ENCODE measurements at regions not wholly inside any gene's neighbourhood (a gene's known extent, or its start where the extent isn't known, plus 50 kb on each side); places are given as distances from the start of the nearest gene placed in this dataset.

- ATAC-seq (no peak), DNase-seq (ENCODE audit: low read depth, low spot score) (no peak)
- Histone ChIP-seq H3K27ac (ENCODE audit: low read length) (no peak overlapping the region), H3K4me1 (ENCODE audit: control insufficient read depth, insufficient read depth, low read length) (no peaks in the 10 kb centered on the region), H3K27me3 (ENCODE audit: control insufficient read depth, insufficient read depth, low read length) (no peaks in the 10 kb centered on the region), H3K36me3 (ENCODE audit: control insufficient read depth, insufficient read depth, low read length) (no peaks in the 10 kb centered on the region), H3K9me3 (ENCODE audit: control insufficient read depth, insufficient read depth, low read depth, low read length) (no peaks in the 10 kb centered on the region), H3K4me3 (ENCODE audit: low read depth in 2 of 2, low read length in 2 of 2) (no peak overlapping the region)
- intact Hi-C loops (cut with micrococcal nuclease; ENCODE audit: unreplicated experiment) (no loop called here), in situ Hi-C loops (cut with HindIII; ENCODE audit: low pct_unique_long_range_greater_than_20kb, low sequenced_read_pairs) (no loop called here)
- no TSS peak for BruUV-seq (replicated peaks)
- ChIA-PET POLR2A (interaction anchor here (0.8 kb wide), 1 partner anchor 20 kb away, joined by 3 read pairs; no protein-coding TSS in a partner anchor), CTCF (interaction anchor here (0.6 kb wide), 1 partner anchor 39 kb away, joined by 3 read pairs; no protein-coding TSS in a partner anchor)
- TF ChIP-seq POLR2AphosphoS5 (IDR thresholded peaks at IDR 0.05; ENCODE audit: low read depth, low read length) (no peak), TCF7L2 (IDR thresholded peaks at IDR 0.05; ENCODE audit: low read depth, low read length) (no peak), SIN3A (IDR thresholded peaks at IDR 0.05; ENCODE audit: borderline replicate concordance, insufficient read depth, low read depth, low read length) (no peak)
- TF ChIP-seq, protein P1, sequence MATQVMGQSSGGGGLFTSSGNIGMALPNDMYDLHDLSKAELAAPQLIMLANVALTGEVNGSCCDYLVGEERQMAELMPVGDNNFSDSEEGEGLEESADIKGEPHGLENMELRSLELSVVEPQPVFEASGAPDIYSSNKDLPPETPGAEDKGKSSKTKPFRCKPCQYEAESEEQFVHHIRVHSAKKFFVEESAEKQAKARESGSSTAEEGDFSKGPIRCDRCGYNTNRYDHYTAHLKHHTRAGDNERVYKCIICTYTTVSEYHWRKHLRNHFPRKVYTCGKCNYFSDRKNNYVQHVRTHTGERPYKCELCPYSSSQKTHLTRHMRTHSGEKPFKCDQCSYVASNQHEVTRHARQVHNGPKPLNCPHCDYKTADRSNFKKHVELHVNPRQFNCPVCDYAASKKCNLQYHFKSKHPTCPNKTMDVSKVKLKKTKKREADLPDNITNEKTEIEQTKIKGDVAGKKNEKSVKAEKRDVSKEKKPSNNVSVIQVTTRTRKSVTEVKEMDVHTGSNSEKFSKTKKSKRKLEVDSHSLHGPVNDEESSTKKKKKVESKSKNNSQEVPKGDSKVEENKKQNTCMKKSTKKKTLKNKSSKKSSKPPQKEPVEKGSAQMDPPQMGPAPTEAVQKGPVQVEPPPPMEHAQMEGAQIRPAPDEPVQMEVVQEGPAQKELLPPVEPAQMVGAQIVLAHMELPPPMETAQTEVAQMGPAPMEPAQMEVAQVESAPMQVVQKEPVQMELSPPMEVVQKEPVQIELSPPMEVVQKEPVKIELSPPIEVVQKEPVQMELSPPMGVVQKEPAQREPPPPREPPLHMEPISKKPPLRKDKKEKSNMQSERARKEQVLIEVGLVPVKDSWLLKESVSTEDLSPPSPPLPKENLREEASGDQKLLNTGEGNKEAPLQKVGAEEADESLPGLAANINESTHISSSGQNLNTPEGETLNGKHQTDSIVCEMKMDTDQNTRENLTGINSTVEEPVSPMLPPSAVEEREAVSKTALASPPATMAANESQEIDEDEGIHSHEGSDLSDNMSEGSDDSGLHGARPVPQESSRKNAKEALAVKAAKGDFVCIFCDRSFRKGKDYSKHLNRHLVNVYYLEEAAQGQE (IDR thresholded peaks at IDR 0.05; ENCODE audit: insufficient read depth in 1 of 2, low read depth in 2 of 2, low read length in 1 of 2): no peak
- TF ChIP-seq, protein P2, sequence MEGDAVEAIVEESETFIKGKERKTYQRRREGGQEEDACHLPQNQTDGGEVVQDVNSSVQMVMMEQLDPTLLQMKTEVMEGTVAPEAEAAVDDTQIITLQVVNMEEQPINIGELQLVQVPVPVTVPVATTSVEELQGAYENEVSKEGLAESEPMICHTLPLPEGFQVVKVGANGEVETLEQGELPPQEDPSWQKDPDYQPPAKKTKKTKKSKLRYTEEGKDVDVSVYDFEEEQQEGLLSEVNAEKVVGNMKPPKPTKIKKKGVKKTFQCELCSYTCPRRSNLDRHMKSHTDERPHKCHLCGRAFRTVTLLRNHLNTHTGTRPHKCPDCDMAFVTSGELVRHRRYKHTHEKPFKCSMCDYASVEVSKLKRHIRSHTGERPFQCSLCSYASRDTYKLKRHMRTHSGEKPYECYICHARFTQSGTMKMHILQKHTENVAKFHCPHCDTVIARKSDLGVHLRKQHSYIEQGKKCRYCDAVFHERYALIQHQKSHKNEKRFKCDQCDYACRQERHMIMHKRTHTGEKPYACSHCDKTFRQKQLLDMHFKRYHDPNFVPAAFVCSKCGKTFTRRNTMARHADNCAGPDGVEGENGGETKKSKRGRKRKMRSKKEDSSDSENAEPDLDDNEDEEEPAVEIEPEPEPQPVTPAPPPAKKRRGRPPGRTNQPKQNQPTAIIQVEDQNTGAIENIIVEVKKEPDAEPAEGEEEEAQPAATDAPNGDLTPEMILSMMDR (IDR thresholded peaks at IDR 0.05): no peak
Measured at GRCh38 chrX:46367491-46367890, 177.7 kb downstream of the ZNF674 start.

GRCh38 chrX:46366381-46367207 is 178.6 kb downstream of the ZNF674 start:
- no peaks in the 10 kb centered on the region for H3K27me3 ChIP-seq (ENCODE audit: control insufficient read depth, insufficient read depth, low read length)
- no peak for ATAC-seq
- DNase-seq (ENCODE audit: low read depth, low spot score): no peak
- intact Hi-C loops (cut with micrococcal nuclease; ENCODE audit: unreplicated experiment): no loop called here
- H3K4me3 ChIP-seq (ENCODE audit: low read depth in 2 of 2, low read length in 2 of 2): no peak overlapping the region
- BruUV-seq (replicated peaks): no TSS peak
- peak overlapping the region; percentile 25; the same call in 1 of the 2 replicates for H3K27ac ChIP-seq (ENCODE audit: low read length)
- H3K36me3 ChIP-seq (ENCODE audit: control insufficient read depth, insufficient read depth, low read length): no peaks in the 10 kb centered on the region
- no peaks in the 10 kb centered on the region for H3K4me1 ChIP-seq (ENCODE audit: control insufficient read depth, insufficient read depth, low read length)
- TF ChIP-seq TCF7L2 (IDR thresholded peaks at IDR 0.05; ENCODE audit: low read depth, low read length) (no peak), SIN3A (IDR thresholded peaks at IDR 0.05; ENCODE audit: borderline replicate concordance, insufficient read depth, low read depth, low read length) (no peak), POLR2AphosphoS5 (IDR thresholded peaks at IDR 0.05; ENCODE audit: low read depth, low read length) (no peak)
- TF ChIP-seq, protein P2 (IDR thresholded peaks at IDR 0.05): no peak
- TF ChIP-seq, protein P1 (IDR thresholded peaks at IDR 0.05; ENCODE audit: insufficient read depth in 1 of 2, low read depth in 2 of 2, low read length in 1 of 2): no peak
- ChIA-PET POLR2A (no interaction called here), CTCF (interaction anchor here (0.6 kb wide), 1 partner anchor 38 kb away, joined by 3 read pairs; no protein-coding TSS in a partner anchor)
- no peaks in the 10 kb centered on the region for H3K9me3 ChIP-seq (ENCODE audit: control insufficient read depth, insufficient read depth, low read depth, low read length)
- in situ Hi-C loops (cut with HindIII; ENCODE audit: low pct_unique_long_range_greater_than_20kb, low sequenced_read_pairs): no loop called here

Measured in Panc1 (cell line).